Fibroblast of skin of left biceps (primary cell): ENCODE measurements at regions not wholly inside any gene's neighbourhood (a gene's known extent, or its start where the extent isn't known, plus 50 kb on each side); places are given as distances from the start of the nearest gene placed in this dataset.

Experiments used
- DNase-seq, 2 experiments: peaks; one replicate each; pipeline ENCODE4 v3.0.0-alpha.2; 2013; ENCODE audit warnings: low read depth in 2 of 2

GRCh38 chr9:108609227-108609896, 246.4 kb downstream of the ACTL7B start:
- DNase-seq, result peak; percentile 64 to 66

GRCh38 chr9:108607607-108608006, 248.2 kb downstream of the ACTL7B start:
- no peak for DNase-seq

GRCh38 chr9:108606401-108606800, 249.4 kb downstream of the ACTL7B start:
- no peak for DNase-seq

GRCh38 chr9:108603141-108603540, 252.6 kb downstream of the ACTL7B start:
- no peak for DNase-seq

GRCh38 chr9:108600896-108601295, 254.9 kb downstream of the ACTL7B start:
- DNase-seq, result no peak

GRCh38 chr9:108599571-108599970, 256.2 kb downstream of the ACTL7B start:
- DNase-seq, result no peak

- no peak for DNase-seq
These were observed 264.7 kb downstream of the ACTL7B start for GRCh38 chr9:108591121-108591520.

- DNase-seq, result no peak
These were observed 267.5 kb downstream of the ACTL7B start for GRCh38 chr9:108588246-108588645.

GRCh38 chr9:108586471-108587139, 269.2 kb downstream of the ACTL7B start:
- DNase-seq, result no peak

- no peak for DNase-seq
These were observed 270.9 kb downstream of the ACTL7B start for GRCh38 chr9:108584860-108585259.

- no peak for DNase-seq
These were observed 273.1 kb downstream of the ACTL7B start for GRCh38 chr9:108582726-108583125.

GRCh38 chr9:108579757-108580439, 275.9 kb downstream of the ACTL7B start:
- no peak for DNase-seq

GRCh38 chr9:108575276-108575675, 280.5 kb downstream of the ACTL7B start:
- DNase-seq, result no peak

- DNase-seq, result no peak
These were observed 286.2 kb downstream of the ACTL7B start for GRCh38 chr9:108569624-108570023.

GRCh38 chr9:108568093-108568492, 287.7 kb downstream of the ACTL7B start:
- no peak for DNase-seq

- no peak for DNase-seq
These were observed 288.2 kb downstream of the ACTL7B start for GRCh38 chr9:108567571-108567970.

- peak; percentile 71 to 74 for DNase-seq
These were observed 290.0 kb downstream of the ACTL7B start for GRCh38 chr9:108565651-108566378.

GRCh38 chr9:108562176-108562575, 293.6 kb downstream of the ACTL7B start:
- no peak for DNase-seq

- no peak for DNase-seq
These were observed 296.4 kb downstream of the ACTL7B start for GRCh38 chr9:108559432-108559831.

GRCh38 chr9:108554831-108555230, 301.0 kb downstream of the ACTL7B start:
- no peak for DNase-seq

GRCh38 chr9:108553111-108553635, 302.6 kb downstream of the ACTL7B start:
- no peak for DNase-seq

GRCh38 chr9:108552459-108553040, 303.2 kb downstream of the ACTL7B start:
- DNase-seq, result no peak
